SK-N-SH (cell line): ENCODE measurements at regions not wholly inside any gene's neighbourhood (a gene's known extent, or its start where the extent isn't known, plus 50 kb on each side); places are given as distances from the start of the nearest gene placed in this dataset.

ENCODE experiments used
- CTCF ChIA-PET: fragments of 300-600, 350-600 bp; formaldehyde crosslinking; extraction: SDS; loops from one replicate; lab custom pipeline; 2021; lab: Yijun Ruan, JAX
- POLR2A ChIA-PET: fragments of 350-600 bp; sonication (Branson Sonifier 250); formaldehyde crosslinking; extraction: SDS; loops from one replicate; lab custom pipeline; 2020; ENCODE audit warnings: antibody characterized with exemption, inconsistent platforms; lab: Yijun Ruan, JAX
- DNase-seq: peaks from one replicate; pipeline ENCODE4 v3.0.0; 2012
- H2AFZ ChIP-seq: fragments of 200-600 bp; sonication (generic); 2 replicates; pipeline ENCODE4 v1.8.1; 2016; ENCODE audit warnings: antibody characterized with exemption, mild to moderate bottlenecking, low read depth
- H3F3A ChIP-seq: fragments of 200-600 bp; sonication (generic); replicated peaks from 2 replicates; pipeline ENCODE3; 2016; ENCODE audit warnings: antibody characterized with exemption, mild to moderate bottlenecking; ENCODE audit not compliant: insufficient read depth
- H3K27ac ChIP-seq, 2 experiments: fragments of 200-500 bp in 1 of 2; fragments of 200-600 bp in 1 of 2; sonication (Bioruptor generic) in 1 of 2; sonication (generic), shearing (Covaris generic) in 1 of 2; 2 replicates each; pipeline versions ENCODE4 v1.5.1 to v1.6.1; 2014 to 2016; ENCODE audit warnings: low read depth in 2 of 2, inconsistent platforms in 1 of 2, low read length in 1 of 2, mild to moderate bottlenecking in 1 of 2, mixed read lengths in 1 of 2
- H3K27me3 ChIP-seq: fragments of 200-600 bp; sonication (generic), shearing (Covaris generic); 2 replicates; pipeline ENCODE4 v1.6.1; 2016; ENCODE audit warnings: mixed run types; ENCODE audit not compliant: insufficient read depth
- H3K36me3 ChIP-seq, 2 experiments: fragments of 200-500 bp in 1 of 2; fragments of 200-600 bp in 1 of 2; sonication (Bioruptor generic) in 1 of 2; sonication (generic) in 1 of 2; replicated peaks in 1 of 2; 2 replicates each; pipeline versions ENCODE3 to v1.5.1; 2014 to 2016; ENCODE audit warnings: low read length in 1 of 2, mild to moderate bottlenecking in 1 of 2; ENCODE audit not compliant: insufficient read depth in 2 of 2, control insufficient read depth in 1 of 2
- H3K4me1 ChIP-seq, 2 experiments: fragments of 200-500 bp in 1 of 2; fragments of 200-600 bp in 1 of 2; sonication (Bioruptor generic) in 1 of 2; sonication (generic), shearing (Covaris generic) in 1 of 2; 2 replicates each; pipeline versions ENCODE4 v1.5.1 to v1.6.1; 2014 to 2016; ENCODE audit warnings: low read depth in 1 of 2, low read length in 1 of 2, mixed run types in 1 of 2; ENCODE audit not compliant: insufficient read depth in 2 of 2, control insufficient read depth in 1 of 2
- H3K4me2 ChIP-seq: fragments of 200-600 bp; sonication (generic), shearing (Covaris generic); 2 replicates; pipeline ENCODE4 v1.6.1; 2017; ENCODE audit warnings: mixed run types
- H3K4me3 ChIP-seq, 2 experiments: fragments of 200-500 bp in 1 of 2; fragments of 200-600 bp in 1 of 2; sonication (Bioruptor generic) in 1 of 2; sonication (generic), shearing (Covaris generic) in 1 of 2; 2 replicates each; pipeline versions ENCODE4 v1.5.1 to v1.8.1; 2014 to 2016; ENCODE audit warnings: low read depth in 2 of 2, inconsistent platforms in 1 of 2, low read length in 1 of 2, mild to moderate bottlenecking in 1 of 2, mixed read lengths in 1 of 2, moderate library complexity in 1 of 2
- H3K79me2 ChIP-seq: fragments of 200-600 bp; sonication (generic); 2 replicates; pipeline ENCODE4 v1.8.1; 2017; ENCODE audit warnings: mild to moderate bottlenecking; ENCODE audit not compliant: insufficient read depth
- H3K9ac ChIP-seq: fragments of 200-600 bp; sonication (generic); 2 replicates; pipeline ENCODE4 v1.6.1; 2017; ENCODE audit warnings: mixed run types
- H3K9me2 ChIP-seq: fragments of 200-600 bp; sonication (generic); 2 replicates; pipeline ENCODE4 v1.6.1; 2017; ENCODE audit warnings: mixed run types
- H3K9me3 ChIP-seq: fragments of 200-600 bp; sonication (generic); 2 replicates; pipeline ENCODE4 v1.6.1; 2017; ENCODE audit warnings: mixed run types, mild to moderate bottlenecking, moderate library complexity
- H4K20me1 ChIP-seq: fragments of 200-600 bp; sonication (generic); 2 replicates; pipeline ENCODE4 v1.6.1; 2017; ENCODE audit warnings: mild to moderate bottlenecking, mixed run types; ENCODE audit not compliant: insufficient read depth
- CHD2 ChIP-seq: fragments of 150-350 bp; IDR thresholded peaks from 2 replicates; pipeline ENCODE4 v1.6.1; 2018; ENCODE audit warnings: low read length; ENCODE audit not compliant: partially characterized antibody
- ELF1 ChIP-seq: IDR thresholded peaks from 2 replicates; pipeline ENCODE4 v1.4.0; 2012
- EP300 ChIP-seq, 2 experiments: IDR thresholded peaks; 2 replicates each; pipeline versions ENCODE4 v1.4.0 to v1.6.1; 2012; ENCODE audit warnings: borderline replicate concordance in 1 of 2, low read depth in 1 of 2, low read length in 1 of 2
- EZH2phosphoT487 ChIP-seq: fragments of 200-600 bp; sonication (generic); IDR thresholded peaks from 2 replicates; pipeline ENCODE4 v1.6.1; 2017; ENCODE audit warnings: low read depth, mixed run types, mild to moderate bottlenecking, antibody characterized with exemption, moderate library complexity, borderline replicate concordance
- FOSL2 ChIP-seq: IDR thresholded peaks from 2 replicates; pipeline ENCODE4 v1.4.0; 2012; ENCODE audit warnings: low read depth, mild to moderate bottlenecking, moderate library complexity, borderline replicate concordance
- MXI1 ChIP-seq: IDR thresholded peaks from 2 replicates; pipeline ENCODE4 v1.6.1; 2012; ENCODE audit warnings: mild to moderate bottlenecking, low read depth, low read length, improper control_type of control experiment
- POLR2AphosphoS5 ChIP-seq: IDR thresholded peaks from 2 replicates; pipeline ENCODE4 v1.6.1; 2012; ENCODE audit warnings: low read depth, low read length
- RAD21 ChIP-seq: IDR thresholded peaks from 2 replicates; pipeline ENCODE4 v1.6.1; 2012; ENCODE audit warnings: mild to moderate bottlenecking, low read length
- RCOR1 ChIP-seq: fragments of 150-350 bp; IDR thresholded peaks from 2 replicates; pipeline ENCODE4 v1.6.1; 2017; ENCODE audit warnings: antibody characterized with exemption, low read length
- RXRA ChIP-seq: IDR thresholded peaks from 2 replicates; pipeline ENCODE4 v1.4.0; 2012; ENCODE audit warnings: low read depth, mild to moderate bottlenecking, borderline replicate concordance
- SMC3 ChIP-seq: IDR thresholded peaks from 2 replicates; pipeline ENCODE4 v1.6.1; 2012; ENCODE audit warnings: low read depth, low read length, improper control_type of control experiment
- TAF1 ChIP-seq: IDR thresholded peaks from 2 replicates; pipeline ENCODE4 v1.6.1; 2012; ENCODE audit warnings: low read depth, mild to moderate bottlenecking, low read length, moderate library complexity, borderline replicate concordance
- TCF12 ChIP-seq: IDR thresholded peaks from 2 replicates; pipeline ENCODE4 v1.4.0; 2012
- ZBTB33 ChIP-seq: IDR thresholded peaks from 2 replicates; pipeline ENCODE4 v1.4.0; 2012; ENCODE audit warnings: low read depth, borderline replicate concordance
- WGBS: methylation state at CpG from one replicate; pipeline ENCODE4 v1.1.6; 2017; ENCODE audit warnings: low lambda C conversion rate; 5-methylcytosine and 5-hydroxymethylcytosine counted together
- TF ChIP-seq, protein P1 (sequence below): IDR thresholded peaks from 2 replicates; pipeline ENCODE4; 2012
- TF ChIP-seq, protein P2 (sequence below): IDR thresholded peaks from 2 replicates; pipeline ENCODE4 v1.6.1; 2012; ENCODE audit warnings: mild to moderate bottlenecking, low read depth, low read length, moderate library complexity

DNA sequence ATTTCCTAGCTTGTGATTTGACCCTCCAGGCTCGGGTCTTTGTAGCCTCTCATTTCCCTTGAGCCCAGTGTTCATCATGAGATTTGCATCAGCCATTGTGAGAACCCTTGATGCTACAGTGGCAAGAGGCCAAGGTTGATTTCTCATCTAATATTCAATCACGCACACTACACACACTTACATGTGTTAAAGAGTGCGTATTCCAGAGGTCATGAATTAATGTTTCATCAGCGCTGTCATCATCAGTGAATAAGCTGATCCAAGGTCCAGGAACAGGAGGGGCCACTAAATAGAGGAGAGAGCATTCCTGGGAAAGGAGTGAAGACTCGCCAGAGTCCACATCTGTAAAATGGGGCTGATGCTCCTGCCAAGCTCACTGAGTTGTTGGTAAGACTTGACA is 276.1 kb upstream of the SIX2 start:
- 92% methylated on average over 5 of the region's 5 CpGs for WGBS
- no peaks in the 10 kb centered on the region for H3K9me3 ChIP-seq
- no peak overlapping the region for H3K9ac ChIP-seq
- no peaks in the 10 kb centered on the region for H3K9me2 ChIP-seq
- peaks cover 20% of the 10 kb centered on the region for H3F3A ChIP-seq
- no peaks in the 10 kb centered on the region for H3K79me2 ChIP-seq
- ChIA-PET POLR2A (no interaction called here), CTCF (interaction anchor here (0.6 to 1.4 kb wide), 4 partner anchors 14 to 300 kb away, joined by 3 to 6 read pairs (median 3); no protein-coding TSS in a partner anchor)
- TF ChIP-seq SMC3: no peak
- no peak for TF ChIP-seq EP300 (IDR thresholded peaks at IDR 0.05; ENCODE audit: borderline replicate concordance in 1 of 2, low read depth in 1 of 2, low read length in 1 of 2)
- no peak for TF ChIP-seq EZH2phosphoT487
- TF ChIP-seq RCOR1: no peak
- no peak for TF ChIP-seq ZBTB33
- TF ChIP-seq POLR2AphosphoS5: no peak
- no peak for TF ChIP-seq ELF1
- no peak for TF ChIP-seq RAD21
- no peak for TF ChIP-seq CHD2
- TF ChIP-seq, protein P1, sequence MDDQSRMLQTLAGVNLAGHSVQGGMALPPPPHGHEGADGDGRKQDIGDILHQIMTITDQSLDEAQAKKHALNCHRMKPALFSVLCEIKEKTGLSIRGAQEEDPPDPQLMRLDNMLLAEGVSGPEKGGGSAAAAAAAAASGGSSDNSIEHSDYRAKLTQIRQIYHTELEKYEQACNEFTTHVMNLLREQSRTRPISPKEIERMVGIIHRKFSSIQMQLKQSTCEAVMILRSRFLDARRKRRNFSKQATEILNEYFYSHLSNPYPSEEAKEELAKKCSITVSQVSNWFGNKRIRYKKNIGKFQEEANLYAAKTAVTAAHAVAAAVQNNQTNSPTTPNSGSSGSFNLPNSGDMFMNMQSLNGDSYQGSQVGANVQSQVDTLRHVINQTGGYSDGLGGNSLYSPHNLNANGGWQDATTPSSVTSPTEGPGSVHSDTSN: no peak
- TF ChIP-seq TAF1: no peak
- TF ChIP-seq, protein P2, sequence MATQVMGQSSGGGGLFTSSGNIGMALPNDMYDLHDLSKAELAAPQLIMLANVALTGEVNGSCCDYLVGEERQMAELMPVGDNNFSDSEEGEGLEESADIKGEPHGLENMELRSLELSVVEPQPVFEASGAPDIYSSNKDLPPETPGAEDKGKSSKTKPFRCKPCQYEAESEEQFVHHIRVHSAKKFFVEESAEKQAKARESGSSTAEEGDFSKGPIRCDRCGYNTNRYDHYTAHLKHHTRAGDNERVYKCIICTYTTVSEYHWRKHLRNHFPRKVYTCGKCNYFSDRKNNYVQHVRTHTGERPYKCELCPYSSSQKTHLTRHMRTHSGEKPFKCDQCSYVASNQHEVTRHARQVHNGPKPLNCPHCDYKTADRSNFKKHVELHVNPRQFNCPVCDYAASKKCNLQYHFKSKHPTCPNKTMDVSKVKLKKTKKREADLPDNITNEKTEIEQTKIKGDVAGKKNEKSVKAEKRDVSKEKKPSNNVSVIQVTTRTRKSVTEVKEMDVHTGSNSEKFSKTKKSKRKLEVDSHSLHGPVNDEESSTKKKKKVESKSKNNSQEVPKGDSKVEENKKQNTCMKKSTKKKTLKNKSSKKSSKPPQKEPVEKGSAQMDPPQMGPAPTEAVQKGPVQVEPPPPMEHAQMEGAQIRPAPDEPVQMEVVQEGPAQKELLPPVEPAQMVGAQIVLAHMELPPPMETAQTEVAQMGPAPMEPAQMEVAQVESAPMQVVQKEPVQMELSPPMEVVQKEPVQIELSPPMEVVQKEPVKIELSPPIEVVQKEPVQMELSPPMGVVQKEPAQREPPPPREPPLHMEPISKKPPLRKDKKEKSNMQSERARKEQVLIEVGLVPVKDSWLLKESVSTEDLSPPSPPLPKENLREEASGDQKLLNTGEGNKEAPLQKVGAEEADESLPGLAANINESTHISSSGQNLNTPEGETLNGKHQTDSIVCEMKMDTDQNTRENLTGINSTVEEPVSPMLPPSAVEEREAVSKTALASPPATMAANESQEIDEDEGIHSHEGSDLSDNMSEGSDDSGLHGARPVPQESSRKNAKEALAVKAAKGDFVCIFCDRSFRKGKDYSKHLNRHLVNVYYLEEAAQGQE: no peak
- no peak for TF ChIP-seq RXRA
- TF ChIP-seq FOSL2: no peak
- no peak for TF ChIP-seq MXI1
- no peak for TF ChIP-seq TCF12
- no peak overlapping the region for H2AFZ ChIP-seq
- H3K36me3 ChIP-seq: no peaks in the 10 kb centered on the region
- no peak overlapping the region for H3K4me2 ChIP-seq
- H3K4me3 ChIP-seq: no peak overlapping the region
- peaks cover 5 to 21% of the 10 kb centered on the region in 2 experiments; a peak in 2 of 4 replicates for H3K4me1 ChIP-seq
- H3K27ac ChIP-seq: no peak overlapping the region
- no peaks in the 10 kb centered on the region for H4K20me1 ChIP-seq
- H3K27me3 ChIP-seq: no peaks in the 10 kb centered on the region
- no peak for DNase-seq
